ENCODE measurements at regions not wholly inside any gene's neighbourhood (a gene's known extent, or its start where the extent isn't known, plus 50 kb on each side); places are given as distances from the start of the nearest gene placed in this dataset.

- TF ChIP-seq PPARA (CRISPR knock-in tag; IDR thresholded peaks at IDR 0.05; ENCODE audit: borderline replicate concordance) (no peak), OSR1 (CRISPR knock-in tag; IDR thresholded peaks at IDR 0.05) (no peak), ZFP30 (CRISPR knock-in tag; IDR thresholded peaks at IDR 0.05) (no peak), ZNF70 (CRISPR knock-in tag; IDR thresholded peaks at IDR 0.05) (no peak), CSDC2 (CRISPR knock-in tag; IDR thresholded peaks at IDR 0.05) (no peak), ZC3H10 (CRISPR knock-in tag; IDR thresholded peaks at IDR 0.05) (no peak), CSRNP3 (CRISPR knock-in tag; IDR thresholded peaks at IDR 0.05) (no peak), TCF4 (CRISPR knock-in tag; IDR thresholded peaks at IDR 0.05; ENCODE audit: borderline replicate concordance) (no peak), ZFP3 (CRISPR knock-in tag; IDR thresholded peaks at IDR 0.05) (no peak), ARNTL (CRISPR knock-in tag; IDR thresholded peaks at IDR 0.05; ENCODE audit: borderline replicate concordance, low read depth) (no peak)
- TF ChIP-seq, protein P1, sequence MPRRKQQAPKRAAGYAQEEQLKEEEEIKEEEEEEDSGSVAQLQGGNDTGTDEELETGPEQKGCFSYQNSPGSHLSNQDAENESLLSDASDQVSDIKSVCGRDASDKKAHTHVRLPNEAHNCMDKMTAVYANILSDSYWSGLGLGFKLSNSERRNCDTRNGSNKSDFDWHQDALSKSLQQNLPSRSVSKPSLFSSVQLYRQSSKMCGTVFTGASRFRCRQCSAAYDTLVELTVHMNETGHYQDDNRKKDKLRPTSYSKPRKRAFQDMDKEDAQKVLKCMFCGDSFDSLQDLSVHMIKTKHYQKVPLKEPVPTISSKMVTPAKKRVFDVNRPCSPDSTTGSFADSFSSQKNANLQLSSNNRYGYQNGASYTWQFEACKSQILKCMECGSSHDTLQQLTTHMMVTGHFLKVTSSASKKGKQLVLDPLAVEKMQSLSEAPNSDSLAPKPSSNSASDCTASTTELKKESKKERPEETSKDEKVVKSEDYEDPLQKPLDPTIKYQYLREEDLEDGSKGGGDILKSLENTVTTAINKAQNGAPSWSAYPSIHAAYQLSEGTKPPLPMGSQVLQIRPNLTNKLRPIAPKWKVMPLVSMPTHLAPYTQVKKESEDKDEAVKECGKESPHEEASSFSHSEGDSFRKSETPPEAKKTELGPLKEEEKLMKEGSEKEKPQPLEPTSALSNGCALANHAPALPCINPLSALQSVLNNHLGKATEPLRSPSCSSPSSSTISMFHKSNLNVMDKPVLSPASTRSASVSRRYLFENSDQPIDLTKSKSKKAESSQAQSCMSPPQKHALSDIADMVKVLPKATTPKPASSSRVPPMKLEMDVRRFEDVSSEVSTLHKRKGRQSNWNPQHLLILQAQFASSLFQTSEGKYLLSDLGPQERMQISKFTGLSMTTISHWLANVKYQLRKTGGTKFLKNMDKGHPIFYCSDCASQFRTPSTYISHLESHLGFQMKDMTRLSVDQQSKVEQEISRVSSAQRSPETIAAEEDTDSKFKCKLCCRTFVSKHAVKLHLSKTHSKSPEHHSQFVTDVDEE (CRISPR knock-in tag; IDR thresholded peaks at IDR 0.05) = no peak
- TF ChIP-seq, protein P2, sequence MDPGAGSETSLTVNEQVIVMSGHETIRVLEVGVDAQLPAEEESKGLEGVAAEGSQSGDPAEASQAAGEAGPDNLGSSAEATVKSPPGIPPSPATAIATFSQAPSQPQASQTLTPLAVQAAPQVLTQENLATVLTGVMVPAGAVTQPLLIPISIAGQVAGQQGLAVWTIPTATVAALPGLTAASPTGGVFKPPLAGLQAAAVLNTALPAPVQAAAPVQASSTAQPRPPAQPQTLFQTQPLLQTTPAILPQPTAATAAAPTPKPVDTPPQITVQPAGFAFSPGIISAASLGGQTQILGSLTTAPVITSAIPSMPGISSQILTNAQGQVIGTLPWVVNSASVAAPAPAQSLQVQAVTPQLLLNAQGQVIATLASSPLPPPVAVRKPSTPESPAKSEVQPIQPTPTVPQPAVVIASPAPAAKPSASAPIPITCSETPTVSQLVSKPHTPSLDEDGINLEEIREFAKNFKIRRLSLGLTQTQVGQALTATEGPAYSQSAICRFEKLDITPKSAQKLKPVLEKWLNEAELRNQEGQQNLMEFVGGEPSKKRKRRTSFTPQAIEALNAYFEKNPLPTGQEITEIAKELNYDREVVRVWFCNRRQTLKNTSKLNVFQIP (CRISPR knock-in tag; IDR thresholded peaks at IDR 0.05; ENCODE audit: borderline replicate concordance, low read depth) = no peak
- TF ChIP-seq, protein P3, sequence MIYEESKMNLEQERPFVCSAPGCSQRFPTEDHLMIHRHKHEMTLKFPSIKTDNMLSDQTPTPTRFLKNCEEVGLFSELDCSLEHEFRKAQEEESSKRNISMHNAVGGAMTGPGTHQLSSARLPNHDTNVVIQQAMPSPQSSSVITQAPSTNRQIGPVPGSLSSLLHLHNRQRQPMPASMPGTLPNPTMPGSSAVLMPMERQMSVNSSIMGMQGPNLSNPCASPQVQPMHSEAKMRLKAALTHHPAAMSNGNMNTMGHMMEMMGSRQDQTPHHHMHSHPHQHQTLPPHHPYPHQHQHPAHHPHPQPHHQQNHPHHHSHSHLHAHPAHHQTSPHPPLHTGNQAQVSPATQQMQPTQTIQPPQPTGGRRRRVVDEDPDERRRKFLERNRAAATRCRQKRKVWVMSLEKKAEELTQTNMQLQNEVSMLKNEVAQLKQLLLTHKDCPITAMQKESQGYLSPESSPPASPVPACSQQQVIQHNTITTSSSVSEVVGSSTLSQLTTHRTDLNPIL (CRISPR knock-in tag; IDR thresholded peaks at IDR 0.05; ENCODE audit: low read depth) = no peak
These were observed 51.4 kb upstream of the HGFAC start for GRCh38 chr4:3390288-3390811.
